PC-9 (cell line): ENCODE measurements at regions not wholly inside any gene's neighbourhood (a gene's known extent, or its start where the extent isn't known, plus 50 kb on each side); places are given as distances from the start of the nearest gene placed in this dataset.

Source experiments
- BruUV-seq: library from RNA; stranded (reverse); fragments of 400-500 nt; replicated peaks from 2 replicates; lab custom pipeline; 2021; lab: Mats Ljungman, UMichigan
- CTCF ChIA-PET: fragments of 300-600 bp; sonication (Branson Sonifier 250); formaldehyde crosslinking; loops from one replicate; lab custom pipeline; 2022; ENCODE audit warnings: antibody characterized with exemption; lab: Charles Lee
- POLR2A ChIA-PET: fragments of 300-600 bp; sonication (Branson Sonifier 250); formaldehyde crosslinking; loops from one replicate; lab custom pipeline; 2022; ENCODE audit warnings: antibody characterized with exemption; ENCODE audit not compliant: unreplicated experiment; lab: Charles Lee
- DNase-seq, 2 experiments: peaks; one replicate each; pipeline versions ENCODE4 v3.0.0 to v3.0.0-alpha.2; 2015 to 2022; ENCODE audit warnings: mixed read lengths in 1 of 2
- H2AFZ ChIP-seq: fragments of 200-600 bp; sonication (generic); 2 replicates; pipeline ENCODE4 v1.8.1; 2017; ENCODE audit warnings: antibody characterized with exemption
- H3F3A ChIP-seq: fragments of 200-600 bp; sonication (generic); 2 replicates; pipeline ENCODE4 v1.8.1; 2017; ENCODE audit warnings: antibody characterized with exemption, mild to moderate bottlenecking, low read depth; ENCODE audit not compliant: insufficient read depth
- H3K27ac ChIP-seq: fragments of 200-600 bp; sonication (generic); 2 replicates; pipeline ENCODE4 v1.6.1; 2016; ENCODE audit warnings: mixed run types
- H3K27me3 ChIP-seq: fragments of 200-600 bp; sonication (generic); 2 replicates; pipeline ENCODE4 v1.6.1; 2016; ENCODE audit warnings: low read depth, mixed run types; ENCODE audit not compliant: insufficient read depth
- H3K36me3 ChIP-seq: fragments of 200-600 bp; sonication (generic); 2 replicates; pipeline ENCODE4 v1.6.1; 2016; ENCODE audit warnings: low read depth, mixed run types
- H3K4me1 ChIP-seq: fragments of 200-600 bp; sonication (generic); replicated peaks from 2 replicates; pipeline ENCODE4 v1.6.1; 2016; ENCODE audit warnings: mixed run types; ENCODE audit not compliant: insufficient read depth
- H3K4me2 ChIP-seq: fragments of 200-600 bp; sonication (generic); 2 replicates; pipeline ENCODE4 v1.6.1; 2017; ENCODE audit warnings: mixed run types
- H3K4me3 ChIP-seq: fragments of 200-600 bp; sonication (generic); 2 replicates; pipeline ENCODE4 v1.6.1; 2016; ENCODE audit warnings: mixed run types
- H3K79me2 ChIP-seq: fragments of 200-600 bp; sonication (generic); 2 replicates; pipeline ENCODE4 v1.6.1; 2017; ENCODE audit warnings: low read depth, mixed run types
- H3K9me2 ChIP-seq: fragments of 200-600 bp; sonication (generic); 2 replicates; pipeline ENCODE4 v1.8.1; 2017; ENCODE audit warnings: mild to moderate bottlenecking; ENCODE audit not compliant: insufficient read depth
- H3K9me3 ChIP-seq: fragments of 200-600 bp; sonication (generic); 2 replicates; pipeline ENCODE4 v1.8.1; 2016; ENCODE audit warnings: low read depth; ENCODE audit not compliant: insufficient read depth
- H4K20me1 ChIP-seq: fragments of 200-600 bp; sonication (generic); 2 replicates; pipeline ENCODE4 v1.8.1; 2017; ENCODE audit not compliant: insufficient read depth
- EZH2 ChIP-seq: fragments of 200-600 bp; sonication (generic); IDR thresholded peaks from 2 replicates; pipeline ENCODE4 v1.8.0; 2017; ENCODE audit warnings: antibody characterized with exemption, low read depth
- intact Hi-C: fragments of 100-400 bp; cut with micrococcal nuclease; formaldehyde crosslinking; loops from one replicate; pipeline ENCODE4 v1.10.0; 2022; ENCODE audit not compliant: unreplicated experiment
- TF ChIP-seq, protein P1 (sequence below): fragments of 200-600 bp; sonication (generic); conservative IDR thresholded peaks from 2 replicates; pipeline ENCODE4 v1.6.1; 2017; ENCODE audit warnings: mixed run types, antibody characterized with exemption, mild to moderate bottlenecking, moderate library complexity

DNA sequence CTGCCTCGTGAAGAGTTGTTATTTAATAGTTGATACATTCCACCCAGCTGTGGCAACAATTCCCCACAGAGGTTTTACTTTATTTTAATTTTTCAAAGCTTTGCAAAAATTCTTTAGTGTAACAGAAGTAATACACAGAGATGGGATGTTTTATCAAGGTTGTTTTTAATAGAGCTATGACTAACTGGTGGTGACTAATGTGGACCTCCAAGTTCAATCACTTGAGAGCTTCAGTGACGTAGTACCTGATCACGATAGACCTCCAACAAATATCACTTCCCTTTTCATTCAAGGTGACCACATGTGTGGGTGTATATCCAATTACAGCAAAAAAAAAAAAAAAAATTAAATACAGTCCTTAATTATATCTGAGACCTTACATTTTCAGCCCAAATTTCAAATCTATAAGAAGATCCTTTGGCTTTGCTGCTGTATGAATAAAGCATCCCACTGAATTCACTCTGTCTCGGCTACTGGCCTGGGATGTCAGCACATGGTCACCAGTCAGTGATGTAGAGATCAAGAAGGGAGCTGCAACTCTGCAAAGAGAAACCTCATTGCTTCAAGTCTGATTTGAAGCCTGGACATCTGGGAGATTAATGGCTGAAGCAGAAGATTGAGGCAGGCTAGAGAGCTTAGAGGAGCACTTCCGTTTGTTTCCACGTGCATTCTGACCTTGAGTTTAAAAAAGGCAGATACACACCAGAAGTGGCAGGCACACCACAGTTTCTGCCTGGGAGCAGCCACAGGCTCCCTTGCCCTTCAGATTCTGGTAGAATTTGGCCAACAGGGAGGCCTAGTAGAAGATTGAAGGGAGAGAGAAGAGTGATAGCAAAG lies 345.9 kb upstream of the NOCT start:
- Histone ChIP-seq H3K4me2 (no peak overlapping the region), H3F3A (no peaks in the 10 kb centered on the region), H3K27ac (no peak overlapping the region), H3K9me2 (no peaks in the 10 kb centered on the region), H3K27me3 (no peaks in the 10 kb centered on the region), H4K20me1 (no peaks in the 10 kb centered on the region), H2AFZ (no peak overlapping the region), H3K4me3 (no peak overlapping the region), H3K79me2 (no peaks in the 10 kb centered on the region), H3K36me3 (no peaks in the 10 kb centered on the region), H3K4me1 (no peaks in the 10 kb centered on the region), H3K9me3 (no peaks in the 10 kb centered on the region)
- no TSS peak for BruUV-seq
- ChIA-PET CTCF (interaction anchor here (0.6 kb wide), 1 partner anchor 13 kb away, joined by 4 read pairs; no protein-coding TSS in a partner anchor), POLR2A (no interaction called here)
- TF ChIP-seq EZH2 = no peak
- TF ChIP-seq, protein P1, sequence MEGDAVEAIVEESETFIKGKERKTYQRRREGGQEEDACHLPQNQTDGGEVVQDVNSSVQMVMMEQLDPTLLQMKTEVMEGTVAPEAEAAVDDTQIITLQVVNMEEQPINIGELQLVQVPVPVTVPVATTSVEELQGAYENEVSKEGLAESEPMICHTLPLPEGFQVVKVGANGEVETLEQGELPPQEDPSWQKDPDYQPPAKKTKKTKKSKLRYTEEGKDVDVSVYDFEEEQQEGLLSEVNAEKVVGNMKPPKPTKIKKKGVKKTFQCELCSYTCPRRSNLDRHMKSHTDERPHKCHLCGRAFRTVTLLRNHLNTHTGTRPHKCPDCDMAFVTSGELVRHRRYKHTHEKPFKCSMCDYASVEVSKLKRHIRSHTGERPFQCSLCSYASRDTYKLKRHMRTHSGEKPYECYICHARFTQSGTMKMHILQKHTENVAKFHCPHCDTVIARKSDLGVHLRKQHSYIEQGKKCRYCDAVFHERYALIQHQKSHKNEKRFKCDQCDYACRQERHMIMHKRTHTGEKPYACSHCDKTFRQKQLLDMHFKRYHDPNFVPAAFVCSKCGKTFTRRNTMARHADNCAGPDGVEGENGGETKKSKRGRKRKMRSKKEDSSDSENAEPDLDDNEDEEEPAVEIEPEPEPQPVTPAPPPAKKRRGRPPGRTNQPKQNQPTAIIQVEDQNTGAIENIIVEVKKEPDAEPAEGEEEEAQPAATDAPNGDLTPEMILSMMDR = no peak
- intact Hi-C loops = no loop called here
- DNase-seq = no peak

DNA sequence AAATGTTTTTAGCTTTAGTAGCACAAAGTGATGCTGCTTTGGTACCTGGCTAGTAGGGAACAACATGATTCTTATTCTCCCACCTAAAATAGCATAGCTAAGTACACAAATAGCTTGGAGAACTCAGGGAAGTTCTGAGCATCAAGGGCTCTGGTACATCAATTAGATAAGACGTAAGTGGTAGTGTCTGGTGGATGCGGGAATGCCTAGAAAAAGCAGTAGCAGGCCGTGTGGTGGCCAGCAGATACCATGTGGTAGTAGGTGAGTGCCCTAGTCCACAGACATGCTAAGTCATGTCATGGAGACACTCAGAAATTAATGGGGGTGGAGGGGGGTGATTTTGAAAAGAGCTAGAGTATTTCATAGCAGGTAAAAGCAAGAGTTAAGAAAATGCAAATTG lies 347.3 kb upstream of the NOCT start:
- Histone ChIP-seq H3K4me3 (no peak overlapping the region), H3K4me1 (no peaks in the 10 kb centered on the region), H3K27ac (no peak overlapping the region), H3K4me2 (no peak overlapping the region), H3F3A (no peaks in the 10 kb centered on the region), H2AFZ (no peak overlapping the region), H3K9me3 (no peaks in the 10 kb centered on the region), H3K36me3 (no peaks in the 10 kb centered on the region), H3K79me2 (no peaks in the 10 kb centered on the region), H3K27me3 (no peaks in the 10 kb centered on the region), H4K20me1 (no peaks in the 10 kb centered on the region), H3K9me2 (no peaks in the 10 kb centered on the region)
- intact Hi-C loops = no loop called here
- no peak for TF ChIP-seq EZH2
- TF ChIP-seq, protein P1 = no peak
- ChIA-PET POLR2A (no interaction called here), CTCF (no interaction called here)
- DNase-seq = no peak
- no TSS peak for BruUV-seq

DNA sequence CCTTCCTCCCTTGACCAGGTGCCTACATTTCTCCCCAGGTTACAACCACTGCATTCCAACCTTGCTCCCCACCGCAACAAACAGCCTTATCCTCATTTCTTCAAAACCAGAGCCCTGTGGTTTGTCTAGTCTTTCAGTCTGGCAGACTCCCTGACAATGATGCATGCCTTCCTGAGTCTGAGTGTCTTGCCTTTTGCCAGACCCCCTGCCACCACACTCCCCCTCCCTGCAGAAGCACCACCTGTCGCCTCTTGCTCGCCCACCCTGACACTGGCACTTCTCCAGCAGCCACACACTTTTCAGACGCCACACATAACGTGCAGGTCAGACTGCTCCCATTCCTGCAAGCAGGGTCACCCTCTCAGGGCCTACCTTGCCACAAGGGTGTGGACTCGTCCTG lies 349.2 kb upstream of the NOCT start:
- H3K27ac ChIP-seq = no peak overlapping the region
- DNase-seq = no peak
- H3F3A ChIP-seq = no peaks in the 10 kb centered on the region
- H3K27me3 ChIP-seq = no peaks in the 10 kb centered on the region
- H3K79me2 ChIP-seq = no peaks in the 10 kb centered on the region
- TF ChIP-seq, protein P1 = no peak
- TF ChIP-seq EZH2 = no peak
- no peaks in the 10 kb centered on the region for H4K20me1 ChIP-seq
- POLR2A ChIA-PET = no interaction called here
- no peaks in the 10 kb centered on the region for H3K9me2 ChIP-seq
- H3K4me1 ChIP-seq = no peaks in the 10 kb centered on the region
- no peak overlapping the region for H3K4me2 ChIP-seq
- CTCF ChIA-PET = no interaction called here
- BruUV-seq = no TSS peak
- no peaks in the 10 kb centered on the region for H3K9me3 ChIP-seq
- intact Hi-C loops = no loop called here
- H3K36me3 ChIP-seq = no peaks in the 10 kb centered on the region
- no peak overlapping the region for H3K4me3 ChIP-seq
- no peak overlapping the region for H2AFZ ChIP-seq
